ENCODE measurements at regions not wholly inside any gene's neighbourhood (a gene's known extent, or its start where the extent isn't known, plus 50 kb on each side); places are given as distances from the start of the nearest gene placed in this dataset.

GRCh38 chr5:164364237-164365208 lies 859.1 kb downstream of the MAT2B start:
- DNase-seq: no peak

- no peak for DNase-seq
Observed at GRCh38 chr5:164370841-164371240, 865.4 kb downstream of the MAT2B start.

GRCh38 chr5:164372892-164373291 lies 867.5 kb downstream of the MAT2B start:
- DNase-seq: no peak

GRCh38 chr5:164373876-164374275 lies 868.5 kb downstream of the MAT2B start:
- DNase-seq: no peak

- DNase-seq: no peak
Observed at GRCh38 chr5:164375051-164375450, 869.6 kb downstream of the MAT2B start.

GRCh38 chr5:164376843-164377242 lies 871.4 kb downstream of the MAT2B start:
- DNase-seq: no peak

GRCh38 chr5:164377746-164378145 lies 872.3 kb downstream of the MAT2B start:
- DNase-seq: no peak

GRCh38 chr5:164383662-164384061 lies 878.2 kb downstream of the MAT2B start:
- DNase-seq: no peak

GRCh38 chr5:164392531-164392930 lies 887.1 kb downstream of the MAT2B start:
- DNase-seq: no peak

- no peak for DNase-seq
Observed at GRCh38 chr5:164394686-164395194, 889.3 kb downstream of the MAT2B start.

- DNase-seq: no peak
Observed at GRCh38 chr5:164412531-164412930, 907.1 kb downstream of the MAT2B start.

GRCh38 chr5:164420161-164420560 lies 914.7 kb downstream of the MAT2B start:
- DNase-seq: no peak

GRCh38 chr5:164422400-164422799 lies 917.0 kb downstream of the MAT2B start:
- no peak for DNase-seq

- DNase-seq: no peak
Observed at GRCh38 chr5:164431634-164432304, 926.4 kb downstream of the MAT2B start.

GRCh38 chr5:164433106-164433870 lies 927.9 kb downstream of the MAT2B start:
- no peak for DNase-seq

- no peak for DNase-seq
Observed at GRCh38 chr5:164435576-164435975, 930.2 kb downstream of the MAT2B start.

GRCh38 chr5:164439799-164440198 lies 934.4 kb downstream of the MAT2B start:
- DNase-seq: no peak

- DNase-seq: no peak
Observed at GRCh38 chr5:164449460-164449859, 944.0 kb downstream of the MAT2B start.

- no peak for DNase-seq
Observed at GRCh38 chr5:164466033-164466432, 960.6 kb downstream of the MAT2B start.

- DNase-seq: no peak
Observed at GRCh38 chr5:164470312-164470711, 964.9 kb downstream of the MAT2B start.

- DNase-seq: no peak
Observed at GRCh38 chr5:164472165-164472564, 966.7 kb downstream of the MAT2B start.

Measured in amygdala (tissue), 56 donors.